DND-41 (cell line): ENCODE measurements at regions not wholly inside any gene's neighbourhood (a gene's known extent, or its start where the extent isn't known, plus 50 kb on each side); places are given as distances from the start of the nearest gene placed in this dataset.
"Not testable (repeated sequence)": the region's sequence is repeated elsewhere in the genome, so short reads cannot be mapped to it uniquely, and the experiment has no call there.

ENCODE experiments used
- EZH2 ChIP-seq: IDR thresholded peaks from 3 replicates; pipeline ENCODE4 v1.6.1; 2012; ENCODE audit warnings: borderline replicate concordance, low read depth, mild to moderate bottlenecking, moderate library complexity, low read length, inconsistent platforms; ENCODE audit not compliant: severe bottlenecking
- TF ChIP-seq, protein P1 (sequence below): IDR thresholded peaks from 2 replicates; pipeline ENCODE4 v1.5.1; 2012; ENCODE audit warnings: borderline replicate concordance, low read length, moderate library complexity, mild to moderate bottlenecking; ENCODE audit not compliant: poor library complexity, severe bottlenecking; ENCODE audit errors: extremely low read depth

DNA sequence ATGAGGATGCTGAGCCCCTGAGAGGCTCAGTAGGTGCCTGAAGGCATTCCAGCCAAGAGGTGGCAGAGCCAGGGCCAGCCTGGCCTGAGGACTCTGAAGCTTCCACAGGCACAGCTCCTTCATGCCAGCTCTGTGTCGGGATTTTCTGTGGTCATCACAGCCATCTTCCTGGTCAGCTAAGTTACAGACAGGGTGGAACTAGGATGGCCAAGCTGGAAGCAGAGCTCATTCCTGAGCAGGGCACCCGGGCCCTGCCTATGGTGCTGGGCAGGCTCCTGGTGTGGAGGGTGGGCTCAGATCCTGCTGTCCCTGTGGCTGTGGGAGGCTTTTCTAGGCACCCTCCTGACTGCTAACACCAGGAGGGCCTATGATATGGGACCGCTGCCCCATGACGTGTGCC is 2882.3 kb downstream of the RPIA start:
- TF ChIP-seq EZH2: not testable (repeated sequence)
- TF ChIP-seq, protein P1, sequence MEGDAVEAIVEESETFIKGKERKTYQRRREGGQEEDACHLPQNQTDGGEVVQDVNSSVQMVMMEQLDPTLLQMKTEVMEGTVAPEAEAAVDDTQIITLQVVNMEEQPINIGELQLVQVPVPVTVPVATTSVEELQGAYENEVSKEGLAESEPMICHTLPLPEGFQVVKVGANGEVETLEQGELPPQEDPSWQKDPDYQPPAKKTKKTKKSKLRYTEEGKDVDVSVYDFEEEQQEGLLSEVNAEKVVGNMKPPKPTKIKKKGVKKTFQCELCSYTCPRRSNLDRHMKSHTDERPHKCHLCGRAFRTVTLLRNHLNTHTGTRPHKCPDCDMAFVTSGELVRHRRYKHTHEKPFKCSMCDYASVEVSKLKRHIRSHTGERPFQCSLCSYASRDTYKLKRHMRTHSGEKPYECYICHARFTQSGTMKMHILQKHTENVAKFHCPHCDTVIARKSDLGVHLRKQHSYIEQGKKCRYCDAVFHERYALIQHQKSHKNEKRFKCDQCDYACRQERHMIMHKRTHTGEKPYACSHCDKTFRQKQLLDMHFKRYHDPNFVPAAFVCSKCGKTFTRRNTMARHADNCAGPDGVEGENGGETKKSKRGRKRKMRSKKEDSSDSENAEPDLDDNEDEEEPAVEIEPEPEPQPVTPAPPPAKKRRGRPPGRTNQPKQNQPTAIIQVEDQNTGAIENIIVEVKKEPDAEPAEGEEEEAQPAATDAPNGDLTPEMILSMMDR: not testable (repeated sequence)
